Activated CD4-positive, alpha-beta memory T cell treated with anti-CD3 and anti-CD28 coated beads for 36 hours (primary cell): ENCODE measurements at regions not wholly inside any gene's neighbourhood (a gene's known extent, or its start where the extent isn't known, plus 50 kb on each side); places are given as distances from the start of the nearest gene placed in this dataset.

ENCODE experiments used
- CTCF ChIA-PET: fragments of 350-600 bp; sonication (Branson Sonifier 250); formaldehyde crosslinking; loops from one replicate; lab custom pipeline; 2021; ENCODE audit warnings: antibody characterized with exemption, inconsistent platforms; lab: Charles Lee
- POLR2A ChIA-PET: fragments of 350-600 bp; sonication (Branson Sonifier 250); formaldehyde crosslinking; loops from one replicate; lab custom pipeline; 2021; ENCODE audit warnings: antibody characterized with exemption; lab: Charles Lee
- DNase-seq: peaks from one replicate; pipeline ENCODE4 v3.0.0-alpha.2; 2020
- H3K27ac Mint-ChIP-seq: one replicate; pipeline ENCODE4 v1.8.0; 2021; ENCODE audit warnings: mixed read lengths
- H3K27me3 Mint-ChIP-seq: one replicate; pipeline ENCODE4 v1.8.0; 2021; ENCODE audit warnings: mixed read lengths
- H3K36me3 Mint-ChIP-seq: one replicate; pipeline ENCODE4 v1.8.0; 2021; ENCODE audit warnings: mixed read lengths
- H3K4me1 Mint-ChIP-seq: one replicate; pipeline ENCODE4 v1.8.0; 2021; ENCODE audit warnings: low read depth, mixed read lengths
- H3K4me3 Mint-ChIP-seq: one replicate; pipeline ENCODE4 v1.8.0; 2021; ENCODE audit warnings: mild to moderate bottlenecking, mixed read lengths
- H3K9me3 Mint-ChIP-seq: one replicate; pipeline ENCODE4 v1.8.0; 2021; ENCODE audit warnings: mixed read lengths
- intact Hi-C: fragments of 100-400 bp; cut with micrococcal nuclease; formaldehyde crosslinking; loops from one replicate; pipeline ENCODE4 v1.15.1; 2023

GRCh38 chr9:3575821-3576220 is 50.0 kb upstream of the RFX3 start:
- peaks cover 8% of the 10 kb centered on the region for H3K4me1 Mint-ChIP-seq
- POLR2A ChIA-PET, result interaction anchor here (1.1 kb wide), 1 partner anchor 49 kb away, joined by 3 read pairs; no protein-coding TSS in a partner anchor
- no peaks in the 10 kb centered on the region for H3K27me3 Mint-ChIP-seq
- peaks cover 18% of the 10 kb centered on the region for H3K36me3 Mint-ChIP-seq
- CTCF ChIA-PET, result no interaction called here
- DNase-seq, result no peak
- intact Hi-C loops, result no loop called here
- peaks cover 18% of the 10 kb centered on the region for H3K9me3 Mint-ChIP-seq
- no peak overlapping the region for H3K27ac Mint-ChIP-seq
- H3K4me3 Mint-ChIP-seq, result no peak overlapping the region
